CD14-positive monocyte (primary cell): ENCODE measurements at regions not wholly inside any gene's neighbourhood (a gene's known extent, or its start where the extent isn't known, plus 50 kb on each side); places are given as distances from the start of the nearest gene placed in this dataset.

Source experiments
- DNase-seq, 3 donors: peaks; one replicate each; pipeline ENCODE4 v3.0.0-alpha.2; 2011 to 2022
- H2AFZ ChIP-seq: 2 replicates; pipeline ENCODE4 v1.6.0; 2012; ENCODE audit warnings: mild to moderate bottlenecking, low read depth, low read length, inconsistent platforms; ENCODE audit not compliant: insufficient read depth, poor library complexity, severe bottlenecking
- H3K27ac ChIP-seq, 2 donors: 1 replicate in 1 of 2; 2 replicates in 1 of 2; pipeline ENCODE4 v1.5.1; 2012 to 2013; ENCODE audit warnings: low read length in 2 of 2, control low read depth in 1 of 2, inconsistent platforms in 1 of 2, low read depth in 1 of 2, mild to moderate bottlenecking in 1 of 2
- H3K27me3 ChIP-seq, 2 donors: one replicate each; pipeline versions ENCODE4 v1.6.0 to v1.6.1; 2011 to 2013; ENCODE audit warnings: low read length in 2 of 2; ENCODE audit not compliant: control insufficient read depth in 2 of 2, insufficient read depth in 2 of 2
- H3K36me3 ChIP-seq, 2 donors: replicated peaks in 1 of 2; 1 replicate in 1 of 2; 2 replicates in 1 of 2; pipeline versions ENCODE4 v1.5.1 to v1.6.1; 2012 to 2013; ENCODE audit warnings: low read length in 2 of 2, control low read depth in 1 of 2, inconsistent platforms in 1 of 2, mild to moderate bottlenecking in 1 of 2; ENCODE audit not compliant: insufficient read depth in 2 of 2, control insufficient read depth in 1 of 2
- H3K4me1 ChIP-seq, 2 donors: 1 replicate in 1 of 2; 2 replicates in 1 of 2; pipeline versions ENCODE4 v1.5.1 to v1.6.1; 2012 to 2013; ENCODE audit warnings: low read length in 2 of 2, control low read depth in 1 of 2, inconsistent platforms in 1 of 2, mild to moderate bottlenecking in 1 of 2, moderate library complexity in 1 of 2; ENCODE audit not compliant: insufficient read depth in 2 of 2, control insufficient read depth in 1 of 2
- H3K4me2 ChIP-seq: replicated peaks from 2 replicates; pipeline ENCODE3; 2012; ENCODE audit warnings: low read length, moderate library complexity, mild to moderate bottlenecking; ENCODE audit not compliant: poor library complexity, severe bottlenecking; ENCODE audit errors: extremely low read depth
- H3K4me3 ChIP-seq, 3 experiments: fragments of 200-600 bp in 1 of 3; sonication (generic) in 1 of 3; replicated peaks in 1 of 3; 1 replicate in 2 of 3; 2 replicates in 1 of 3; pipeline ENCODE4 v1.5.1; 2011 to 2013; ENCODE audit warnings: low read length in 3 of 3, mild to moderate bottlenecking in 3 of 3, control low read depth in 2 of 3, low read depth in 2 of 3, inconsistent platforms in 1 of 3, moderate library complexity in 1 of 3
- H3K79me2 ChIP-seq: 2 replicates; pipeline ENCODE4 v1.6.0; 2012; ENCODE audit warnings: mild to moderate bottlenecking, control low read depth, inconsistent platforms, low read length, moderate library complexity; ENCODE audit not compliant: insufficient read depth
- H3K9ac ChIP-seq: 2 replicates; pipeline ENCODE4 v1.6.0; 2017; ENCODE audit warnings: low read length, mild to moderate bottlenecking; ENCODE audit not compliant: insufficient read depth, poor library complexity, severe bottlenecking
- H3K9me3 ChIP-seq, 2 donors: replicated peaks in 1 of 2; 1 replicate in 1 of 2; 2 replicates in 1 of 2; pipeline versions ENCODE4 v1.5.1 to v1.6.1; 2012 to 2013; ENCODE audit warnings: low read length in 2 of 2, control low read depth in 1 of 2; ENCODE audit not compliant: control insufficient read depth in 1 of 2, insufficient read depth in 1 of 2
- H4K20me1 ChIP-seq: 2 replicates; pipeline ENCODE4 v1.6.0; 2012; ENCODE audit warnings: mild to moderate bottlenecking, low read length, control low read depth, moderate library complexity; ENCODE audit not compliant: insufficient read depth
- H3K27ac Mint-ChIP-seq, 7 donors: one replicate each; pipeline ENCODE4 v1.8.0; 2020; ENCODE audit warnings: mild to moderate bottlenecking in 7 of 7, mixed read lengths in 7 of 7, moderate library complexity in 6 of 7, inconsistent platforms in 2 of 7
- H3K27me3 Mint-ChIP-seq, 3 donors: one replicate each; pipeline ENCODE4 v1.8.0; 2021 to 2022; ENCODE audit warnings: low read depth in 3 of 3, mild to moderate bottlenecking in 3 of 3, mixed read lengths in 3 of 3, moderate library complexity in 3 of 3, inconsistent platforms in 1 of 3
- H3K36me3 Mint-ChIP-seq, 2 donors: one replicate each; pipeline ENCODE4 v1.8.0; 2020; ENCODE audit warnings: mixed read lengths in 2 of 2, inconsistent platforms in 1 of 2, mild to moderate bottlenecking in 1 of 2
- H3K4me1 Mint-ChIP-seq: one replicate; pipeline ENCODE4 v1.8.0; 2020; ENCODE audit warnings: mild to moderate bottlenecking, mixed read lengths
- H3K4me3 Mint-ChIP-seq, 2 donors: one replicate each; pipeline ENCODE4 v1.8.0; 2020; ENCODE audit warnings: mild to moderate bottlenecking in 2 of 2, mixed read lengths in 2 of 2, moderate library complexity in 1 of 2
- H3K9me3 Mint-ChIP-seq, 7 donors: one replicate each; pipeline ENCODE4 v1.8.0; 2020 to 2022; ENCODE audit warnings: mixed read lengths in 7 of 7, mild to moderate bottlenecking in 6 of 7, moderate library complexity in 6 of 7, inconsistent platforms in 2 of 7
- CTCF ChIP-seq: fragments of 200-600 bp; IDR thresholded peaks from one replicate; pipeline ENCODE4 v1.8.0; 2022; ENCODE audit warnings: antibody characterized with exemption, mild to moderate bottlenecking
- WGBS: methylation state at CpG from one replicate; pipeline ENCODE4 v1.1.5; 2013; ENCODE audit warnings: missing lambda C conversion rate; ENCODE audit not compliant: insufficient coverage; 5-methylcytosine and 5-hydroxymethylcytosine counted together
- intact Hi-C, 2 donors: fragments of 100-400 bp; cut with micrococcal nuclease; formaldehyde crosslinking; loops; one replicate each; pipeline versions ENCODE4 v1.15.0 to v1.15.1; 2023

DNA sequence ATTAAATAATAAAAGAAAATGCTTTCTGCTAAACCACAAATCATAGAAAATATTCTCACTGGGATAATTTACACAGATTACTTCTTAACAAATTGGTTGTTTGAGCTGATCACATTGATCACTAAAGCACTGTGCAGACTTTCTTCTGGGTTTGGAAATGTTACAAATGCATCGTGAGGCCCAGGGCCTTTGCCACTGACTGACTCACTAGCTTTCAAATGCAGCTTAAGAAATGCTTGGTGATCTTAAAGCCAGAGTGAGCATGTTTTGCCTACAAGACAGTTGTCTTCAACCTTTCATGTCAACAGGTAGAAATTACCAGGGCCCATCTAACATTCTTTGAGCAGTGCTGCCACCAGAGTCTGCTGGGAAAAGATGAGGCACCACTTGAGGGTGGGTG lies 252.3 kb upstream of the ADRA1B start:
- Histone ChIP-seq H3K9ac (no peak overlapping the region), H3K27me3 (no peaks in the 10 kb centered on the region), H3K79me2 (no peaks in the 10 kb centered on the region), H3K4me1 (no peaks in the 10 kb centered on the region), H3K36me3 (no peaks in the 10 kb centered on the region), H3K27ac (no peak overlapping the region), H3K4me2 (no peak overlapping the region), H3K9me3 (no peaks in the 10 kb centered on the region), H4K20me1 (no peaks in the 10 kb centered on the region), H2AFZ (no peak overlapping the region), H3K4me3 (no peak overlapping the region)
- Mint-ChIP-seq H3K4me1 (no peaks in the 10 kb centered on the region), H3K9me3 (no peaks in the 10 kb centered on the region), H3K27me3 (peaks cover 1 to 3% (median 2%) of the 10 kb centered on the region in 3 donors), H3K4me3 (no peak overlapping the region), H3K27ac (no peak overlapping the region), H3K36me3 (no peaks in the 10 kb centered on the region)
- intact Hi-C loops: no loop called here
- no peak for DNase-seq
- WGBS: 90% methylated on average over 1 of the region's 1 CpG
- TF ChIP-seq CTCF: no peak

GRCh38 chr5:159667286-159667685 lies 249.0 kb upstream of the ADRA1B start:
- Mint-ChIP-seq H3K36me3 (no peaks in the 10 kb centered on the region), H3K9me3 (no peaks in the 10 kb centered on the region), H3K27me3 (peaks cover 0 to 3% (median 1%) of the 10 kb centered on the region in 3 donors), H3K4me3 (no peak overlapping the region), H3K27ac (no peak overlapping the region), H3K4me1 (no peaks in the 10 kb centered on the region)
- no peak overlapping the region for H3K27ac ChIP-seq
- no peak overlapping the region for H3K9ac ChIP-seq
- no peak overlapping the region for H3K4me3 ChIP-seq
- TF ChIP-seq CTCF: no peak
- H4K20me1 ChIP-seq: no peaks in the 10 kb centered on the region
- no peaks in the 10 kb centered on the region for H3K27me3 ChIP-seq
- H3K36me3 ChIP-seq: no peaks in the 10 kb centered on the region
- H2AFZ ChIP-seq: no peak overlapping the region
- 100% methylated on average over 1 of the region's 2 CpGs for WGBS
- no peaks in the 10 kb centered on the region for H3K9me3 ChIP-seq
- no peaks in the 10 kb centered on the region for H3K4me1 ChIP-seq
- no peak overlapping the region for H3K4me2 ChIP-seq
- intact Hi-C loops: no loop called here
- no peaks in the 10 kb centered on the region for H3K79me2 ChIP-seq
- DNase-seq: no peak
